PC-3 (cell line): ENCODE measurements at regions not wholly inside any gene's neighbourhood (a gene's known extent, or its start where the extent isn't known, plus 50 kb on each side); places are given as distances from the start of the nearest gene placed in this dataset.

Experiments used
- EZH2 ChIP-seq: fragments of 300-600 bp; sonication (generic); IDR thresholded peaks from one replicate; pipeline ENCODE4 v1.6.1; 2017; ENCODE audit warnings: antibody characterized with exemption, mild to moderate bottlenecking, low read length; ENCODE audit not compliant: unreplicated experiment
- TF ChIP-seq, protein P1 (sequence below): fragments of 300-600 bp; sonication (generic); conservative IDR thresholded peaks from 2 replicates; pipeline ENCODE4 v1.5.1; 2017; ENCODE audit warnings: antibody characterized with exemption, low read depth, mild to moderate bottlenecking, low read length

DNA sequence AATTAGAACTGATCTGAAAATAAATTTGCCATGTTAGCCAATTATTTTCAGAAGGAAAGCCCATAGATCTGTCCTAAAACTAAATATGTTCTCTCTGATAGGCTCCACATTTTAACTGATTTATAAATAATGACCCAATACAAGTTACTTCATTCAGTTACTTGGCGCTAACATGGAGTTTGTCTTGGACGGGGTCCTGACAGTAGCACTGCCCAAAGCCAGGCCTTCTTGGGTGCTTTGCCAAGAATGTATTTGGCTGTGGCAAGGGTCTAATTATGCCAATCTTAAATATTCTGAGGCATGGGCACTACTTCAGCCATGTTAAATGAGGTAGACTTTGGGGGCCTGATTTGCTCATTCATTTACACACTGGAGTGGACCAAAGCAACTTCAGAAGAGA is 135.0 kb upstream of the PKDCC start:
- TF ChIP-seq, protein P1, sequence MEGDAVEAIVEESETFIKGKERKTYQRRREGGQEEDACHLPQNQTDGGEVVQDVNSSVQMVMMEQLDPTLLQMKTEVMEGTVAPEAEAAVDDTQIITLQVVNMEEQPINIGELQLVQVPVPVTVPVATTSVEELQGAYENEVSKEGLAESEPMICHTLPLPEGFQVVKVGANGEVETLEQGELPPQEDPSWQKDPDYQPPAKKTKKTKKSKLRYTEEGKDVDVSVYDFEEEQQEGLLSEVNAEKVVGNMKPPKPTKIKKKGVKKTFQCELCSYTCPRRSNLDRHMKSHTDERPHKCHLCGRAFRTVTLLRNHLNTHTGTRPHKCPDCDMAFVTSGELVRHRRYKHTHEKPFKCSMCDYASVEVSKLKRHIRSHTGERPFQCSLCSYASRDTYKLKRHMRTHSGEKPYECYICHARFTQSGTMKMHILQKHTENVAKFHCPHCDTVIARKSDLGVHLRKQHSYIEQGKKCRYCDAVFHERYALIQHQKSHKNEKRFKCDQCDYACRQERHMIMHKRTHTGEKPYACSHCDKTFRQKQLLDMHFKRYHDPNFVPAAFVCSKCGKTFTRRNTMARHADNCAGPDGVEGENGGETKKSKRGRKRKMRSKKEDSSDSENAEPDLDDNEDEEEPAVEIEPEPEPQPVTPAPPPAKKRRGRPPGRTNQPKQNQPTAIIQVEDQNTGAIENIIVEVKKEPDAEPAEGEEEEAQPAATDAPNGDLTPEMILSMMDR: no peak
- no peak for TF ChIP-seq EZH2
